LNCaP clone FGC (cell line): ENCODE measurements at regions not wholly inside any gene's neighbourhood (a gene's known extent, or its start where the extent isn't known, plus 50 kb on each side); places are given as distances from the start of the nearest gene placed in this dataset.
"Not testable (repeated sequence)": the region's sequence is repeated elsewhere in the genome, so short reads cannot be mapped to it uniquely, and the experiment has no call there.

Experiments
- DNase-seq: peaks from one replicate; pipeline ENCODE4 v3.0.0-alpha.2; 2011; ENCODE audit warnings: low read depth
- H3K4me3 ChIP-seq: 2 replicates; pipeline ENCODE4 v1.5.1; 2011; ENCODE audit warnings: mild to moderate bottlenecking, low read depth, low read length, control low read depth
- TF ChIP-seq, protein P1 (sequence below): IDR thresholded peaks from 2 replicates; pipeline ENCODE4 v1.5.1; 2012; ENCODE audit warnings: mild to moderate bottlenecking; ENCODE audit not compliant: control insufficient read depth, insufficient read depth; ENCODE audit errors: extremely low read depth

DNA sequence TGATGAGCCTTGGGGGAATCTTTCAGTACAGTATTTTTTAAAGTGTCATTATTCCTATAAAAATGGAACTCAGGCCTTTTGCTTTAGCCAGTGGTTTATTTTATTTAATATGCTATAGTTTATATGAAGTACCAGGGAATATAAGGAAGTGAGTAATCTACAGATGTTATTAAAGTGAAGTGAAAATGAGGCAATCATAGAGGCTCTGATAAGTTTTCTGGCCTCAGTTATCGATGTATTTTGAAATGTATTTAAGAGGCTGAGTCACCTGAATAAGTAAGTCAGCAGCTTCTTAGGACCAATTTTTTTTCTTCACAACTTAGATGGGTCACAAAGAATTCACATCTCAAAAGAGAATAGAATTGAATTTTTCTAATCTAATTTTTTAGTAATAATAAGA lies 829.0 kb downstream of the DNAH5 start:
- H3K4me3 ChIP-seq = no peak overlapping the region
- TF ChIP-seq, protein P1, sequence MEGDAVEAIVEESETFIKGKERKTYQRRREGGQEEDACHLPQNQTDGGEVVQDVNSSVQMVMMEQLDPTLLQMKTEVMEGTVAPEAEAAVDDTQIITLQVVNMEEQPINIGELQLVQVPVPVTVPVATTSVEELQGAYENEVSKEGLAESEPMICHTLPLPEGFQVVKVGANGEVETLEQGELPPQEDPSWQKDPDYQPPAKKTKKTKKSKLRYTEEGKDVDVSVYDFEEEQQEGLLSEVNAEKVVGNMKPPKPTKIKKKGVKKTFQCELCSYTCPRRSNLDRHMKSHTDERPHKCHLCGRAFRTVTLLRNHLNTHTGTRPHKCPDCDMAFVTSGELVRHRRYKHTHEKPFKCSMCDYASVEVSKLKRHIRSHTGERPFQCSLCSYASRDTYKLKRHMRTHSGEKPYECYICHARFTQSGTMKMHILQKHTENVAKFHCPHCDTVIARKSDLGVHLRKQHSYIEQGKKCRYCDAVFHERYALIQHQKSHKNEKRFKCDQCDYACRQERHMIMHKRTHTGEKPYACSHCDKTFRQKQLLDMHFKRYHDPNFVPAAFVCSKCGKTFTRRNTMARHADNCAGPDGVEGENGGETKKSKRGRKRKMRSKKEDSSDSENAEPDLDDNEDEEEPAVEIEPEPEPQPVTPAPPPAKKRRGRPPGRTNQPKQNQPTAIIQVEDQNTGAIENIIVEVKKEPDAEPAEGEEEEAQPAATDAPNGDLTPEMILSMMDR = no peak
- DNase-seq = no peak

DNA sequence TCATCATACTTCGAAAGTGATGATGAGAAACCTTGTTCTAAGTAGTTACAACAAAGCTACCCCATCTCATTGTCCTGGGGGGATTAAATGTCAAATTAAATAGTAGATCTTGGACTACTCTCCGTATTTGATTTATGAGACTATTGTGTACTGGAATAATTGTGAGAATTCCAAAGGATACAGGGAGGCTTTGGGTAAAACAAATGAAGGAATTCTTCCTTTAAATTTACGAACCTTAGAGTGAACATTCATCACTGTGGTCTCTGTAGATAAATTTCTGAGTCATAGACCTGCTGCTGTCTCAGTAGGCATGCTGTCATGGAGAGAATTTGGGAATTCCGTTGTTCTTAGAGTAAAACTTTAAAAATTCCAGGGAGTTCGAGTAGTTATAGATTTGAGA lies 836.2 kb downstream of the DNAH5 start:
- TF ChIP-seq, protein P1 = no peak
- DNase-seq = no peak
- no peak overlapping the region for H3K4me3 ChIP-seq

GRCh38 chr5:13107537-13107936 lies 837.0 kb downstream of the DNAH5 start:
- no peak for DNase-seq
- no peak overlapping the region for H3K4me3 ChIP-seq
- TF ChIP-seq, protein P1 = no peak

- no peak for DNase-seq
- no peak overlapping the region for H3K4me3 ChIP-seq
- TF ChIP-seq, protein P1 = no peak
Observed at GRCh38 chr5:13081116-13081515, 863.4 kb downstream of the DNAH5 start.

DNA sequence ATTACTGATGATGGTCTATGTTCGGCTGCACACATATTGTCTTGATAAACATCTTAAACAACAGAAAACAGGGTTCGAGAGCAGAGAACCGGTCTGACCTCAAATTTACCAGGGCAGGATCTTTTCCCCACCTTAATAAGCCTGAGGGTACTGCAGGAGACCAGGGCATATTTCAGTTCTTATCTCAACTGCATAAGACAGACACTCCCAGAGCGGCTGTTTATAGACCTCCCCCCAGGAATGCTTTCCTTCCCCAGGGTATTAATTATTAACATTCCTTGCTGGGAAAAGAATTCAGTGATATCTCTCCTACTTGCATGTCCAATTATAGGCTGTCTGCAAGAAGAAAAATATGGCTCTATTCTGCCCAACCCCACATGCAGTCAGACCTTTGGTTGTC lies 871.6 kb downstream of the DNAH5 start:
- not testable (repeated sequence) for H3K4me3 ChIP-seq, DNase-seq

GRCh38 chr5:13063088-13063487 lies 881.4 kb downstream of the DNAH5 start:
- H3K4me3 ChIP-seq = no peak overlapping the region
- no peak for DNase-seq
- TF ChIP-seq, protein P1 = no peak

DNA sequence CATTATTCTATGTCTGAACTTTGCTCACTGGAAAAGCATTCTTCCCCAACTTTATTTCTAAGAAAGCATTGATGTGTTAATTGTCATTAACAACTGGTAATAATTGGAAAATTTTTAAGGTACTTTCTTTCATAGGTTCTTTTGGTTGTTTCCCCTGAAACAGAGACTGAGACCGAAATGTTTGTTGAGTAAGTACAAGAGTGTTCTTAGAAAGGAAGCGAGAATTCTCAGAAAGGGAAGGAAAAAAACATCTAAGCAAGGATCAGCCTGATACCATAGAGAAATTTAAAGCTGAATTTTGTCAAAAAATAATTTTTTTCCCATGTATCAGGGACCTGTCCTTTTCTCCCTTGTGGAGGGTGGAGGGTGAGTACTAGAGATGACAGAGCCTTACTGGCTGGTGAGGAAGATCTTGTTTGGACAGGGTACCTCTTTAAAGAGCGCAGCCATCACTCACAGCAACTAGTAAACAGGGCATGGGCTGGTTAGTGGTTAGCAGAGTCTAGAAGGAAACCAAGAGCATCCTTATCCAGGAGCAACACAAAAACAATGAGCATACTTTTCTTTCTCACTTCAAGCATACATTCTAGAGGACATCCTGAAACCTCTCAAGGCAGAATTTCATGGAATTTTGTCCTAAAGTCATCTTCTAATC lies 898.5 kb downstream of the DNAH5 start:
- DNase-seq = no peak
- H3K4me3 ChIP-seq = no peak overlapping the region
- TF ChIP-seq, protein P1 = no peak
